Right renal pelvis (tissue), 4 donors: ENCODE measurements at regions not wholly inside any gene's neighbourhood (a gene's known extent, or its start where the extent isn't known, plus 50 kb on each side); places are given as distances from the start of the nearest gene placed in this dataset.

Experiments
- DNase-seq, 4 donors: peaks; one replicate each; pipeline ENCODE4 v3.0.0-alpha.2; 2013; ENCODE audit warnings: low read depth in 4 of 4, low spot score in 3 of 4, missing footprints in 1 of 4

DNA sequence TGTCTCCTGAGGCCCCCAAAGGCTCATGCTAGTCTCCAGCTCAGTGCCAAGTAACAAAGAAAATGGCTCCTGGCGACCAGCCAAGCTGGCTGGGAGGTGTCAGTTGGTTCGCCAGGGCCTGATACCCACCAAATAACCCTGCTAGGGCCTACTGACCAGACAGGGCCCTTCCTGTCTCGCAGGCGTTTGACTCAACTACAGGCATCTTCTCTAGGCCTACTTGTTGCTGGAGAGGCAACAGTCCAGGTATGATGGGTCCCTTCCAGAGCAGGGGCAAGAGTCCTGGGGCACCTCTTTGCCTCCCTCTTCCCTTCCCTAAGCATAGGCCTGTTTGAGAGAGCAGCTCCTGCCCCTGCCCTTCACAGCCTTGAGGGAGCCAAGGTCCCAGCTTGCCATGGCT, 147.9 kb upstream of the VANGL1 start:
- DNase-seq = no peak

DNA sequence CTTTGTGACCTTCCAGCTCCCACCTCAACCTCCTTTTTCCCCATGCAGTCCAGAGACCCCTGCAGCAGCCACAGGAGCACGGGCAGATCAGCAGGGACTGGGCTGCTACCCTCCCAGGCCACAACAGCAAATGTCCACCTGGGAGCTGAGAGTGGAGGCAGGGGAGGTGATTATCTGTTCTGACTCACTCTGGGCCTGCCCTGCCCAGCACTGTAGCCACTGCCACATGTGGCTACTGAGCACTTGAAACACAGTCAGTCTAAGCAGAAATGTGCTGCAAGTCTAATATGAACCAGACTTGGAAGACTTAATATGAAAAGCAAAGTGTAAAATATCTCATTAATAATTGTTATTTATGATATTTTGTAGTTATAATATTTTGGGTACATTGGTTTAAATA, 148.9 kb upstream of the VANGL1 start:
- no peak for DNase-seq

DNA sequence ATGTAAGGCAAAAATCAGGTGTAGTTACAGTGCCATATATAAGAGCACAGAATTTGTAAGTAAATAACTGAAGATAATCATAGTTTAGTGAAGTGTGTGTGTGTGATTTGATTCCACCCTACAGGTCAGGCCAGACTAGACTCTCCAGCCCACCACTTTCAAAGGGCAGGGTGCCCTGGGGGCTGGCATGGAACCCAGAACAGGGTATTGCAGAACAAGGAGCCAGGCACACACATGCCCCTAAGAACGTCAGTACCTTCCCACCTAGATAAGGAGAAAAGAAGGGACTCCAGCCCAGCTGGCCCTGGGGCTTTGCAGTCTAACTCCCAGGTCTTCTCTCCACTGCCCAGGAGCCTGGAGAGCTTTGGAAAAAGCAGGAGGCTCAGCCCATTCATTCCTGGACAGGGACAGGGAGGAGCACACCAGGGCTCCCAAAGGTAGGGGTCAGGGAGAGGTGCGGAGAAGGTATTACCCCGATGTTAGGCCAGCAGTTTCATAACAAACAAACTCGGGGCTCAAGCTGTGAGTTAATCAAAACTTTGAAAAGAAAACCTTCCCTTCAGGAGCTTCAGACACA, 149.7 kb upstream of the VANGL1 start:
- no peak for DNase-seq

DNA sequence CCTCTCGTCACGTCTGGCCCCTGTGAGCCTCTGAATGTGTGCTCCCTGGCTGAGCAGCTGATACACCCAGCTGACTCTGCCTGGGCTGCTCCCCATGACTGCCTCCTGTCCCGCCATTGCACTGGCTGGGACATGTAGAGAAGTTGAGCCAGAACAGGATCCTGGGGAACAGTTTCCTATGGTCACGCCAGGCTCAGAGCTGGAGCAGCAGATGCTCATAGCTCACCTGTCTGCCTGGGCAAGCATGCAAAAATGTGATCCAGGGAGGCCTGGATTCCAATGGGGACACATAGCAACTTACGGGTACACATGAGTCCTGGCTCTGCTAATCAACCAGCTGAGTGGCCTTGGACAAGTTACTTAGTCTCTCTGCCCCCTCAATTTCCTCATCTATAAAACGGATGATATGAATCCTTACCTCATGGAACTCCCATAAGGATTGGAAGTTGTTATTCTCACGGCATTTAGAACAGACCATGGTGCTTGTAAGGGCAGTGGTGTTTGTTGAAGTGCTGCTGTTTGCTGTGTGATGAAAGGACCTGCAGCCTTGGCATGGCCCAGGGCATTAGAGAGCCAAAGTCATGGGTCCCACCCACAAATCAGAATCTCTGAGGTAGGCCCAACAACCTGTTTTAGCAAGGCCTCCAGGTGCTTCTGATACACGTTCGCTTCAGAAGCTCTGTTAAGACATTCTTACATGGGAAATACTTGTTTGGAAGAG, 150.3 kb upstream of the VANGL1 start:
- DNase-seq = no peak

DNA sequence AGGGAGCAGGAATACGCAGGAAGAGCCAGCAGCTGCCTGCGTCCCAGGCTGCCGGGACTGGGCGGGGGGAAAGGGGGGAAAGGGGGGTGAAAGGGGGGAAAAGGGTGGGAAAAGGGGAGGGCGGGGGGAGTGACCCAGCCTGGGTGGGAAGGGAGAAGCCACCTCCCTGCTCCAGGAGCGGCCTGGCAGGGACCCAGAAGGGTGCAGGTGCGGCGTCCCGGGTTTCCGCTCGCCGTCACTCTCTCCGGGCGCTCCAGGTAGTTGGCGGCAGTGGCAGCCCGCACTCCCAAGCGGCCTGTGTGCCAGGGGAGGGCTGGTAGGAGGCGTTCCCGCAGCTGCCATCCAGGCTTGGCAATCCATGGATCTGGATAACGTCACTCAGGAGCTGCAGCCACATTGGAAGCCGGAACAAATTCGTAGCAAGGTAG, 141.0 kb upstream of the NGF start:
- no peak for DNase-seq

DNA sequence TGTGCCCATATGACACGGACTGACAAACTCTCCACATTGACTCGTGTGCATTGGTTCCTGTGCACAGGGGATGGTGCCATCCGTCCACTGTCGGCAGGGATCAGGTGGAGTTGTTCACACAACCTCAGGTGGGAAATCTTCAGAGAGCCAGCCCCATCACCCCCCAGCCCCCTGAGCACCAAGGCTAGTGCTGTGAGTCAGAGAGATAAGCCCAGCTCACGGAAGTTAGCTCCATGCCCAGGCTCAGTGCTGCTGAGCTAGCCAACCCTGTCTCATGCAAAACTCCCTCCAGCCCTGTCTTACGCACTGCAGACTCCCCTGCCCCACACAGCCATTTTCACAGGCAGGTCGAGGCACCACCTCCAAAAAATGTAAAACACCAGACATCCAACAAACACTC, 139.0 kb upstream of the NGF start:
- DNase-seq = no peak

DNA sequence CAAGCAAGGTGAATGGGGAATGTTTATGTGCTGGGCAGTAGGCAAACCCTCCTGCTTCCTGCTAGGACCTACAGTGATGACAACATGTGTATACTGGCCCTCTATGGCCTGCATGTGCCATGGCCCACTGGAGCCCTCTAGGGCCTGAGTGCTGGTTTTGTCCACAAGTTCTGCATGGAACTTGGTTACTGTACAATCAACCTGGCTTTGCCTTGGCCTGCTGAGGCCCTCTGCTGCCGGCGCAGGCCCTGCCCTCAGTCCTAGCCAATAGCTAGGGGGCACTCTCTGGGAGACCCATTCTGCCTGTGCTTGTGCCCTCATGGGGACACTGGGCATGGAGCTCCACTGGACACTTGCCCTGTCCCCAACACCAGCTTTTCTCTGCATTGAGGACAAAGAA, 138.6 kb upstream of the NGF start:
- no peak for DNase-seq

DNA sequence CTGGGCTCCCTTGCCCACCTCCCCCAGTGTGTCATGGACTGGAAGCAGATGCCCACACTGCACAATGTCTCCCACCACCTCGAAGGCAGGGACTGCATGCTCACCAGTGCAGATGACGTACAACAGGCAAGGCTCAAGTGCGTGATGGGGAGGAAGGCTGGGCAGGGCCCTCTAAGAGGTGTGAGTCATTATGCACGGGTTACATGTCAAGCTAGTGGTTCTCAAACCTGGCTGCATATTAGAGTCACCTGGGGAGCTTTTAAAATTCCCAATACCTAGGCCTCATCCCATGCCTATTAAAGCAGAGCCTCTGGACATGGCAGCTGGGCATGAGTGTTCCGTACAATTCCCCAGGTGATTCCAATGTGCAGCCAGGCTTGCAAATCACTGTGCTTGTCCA, 137.9 kb upstream of the NGF start:
- DNase-seq = no peak

DNA sequence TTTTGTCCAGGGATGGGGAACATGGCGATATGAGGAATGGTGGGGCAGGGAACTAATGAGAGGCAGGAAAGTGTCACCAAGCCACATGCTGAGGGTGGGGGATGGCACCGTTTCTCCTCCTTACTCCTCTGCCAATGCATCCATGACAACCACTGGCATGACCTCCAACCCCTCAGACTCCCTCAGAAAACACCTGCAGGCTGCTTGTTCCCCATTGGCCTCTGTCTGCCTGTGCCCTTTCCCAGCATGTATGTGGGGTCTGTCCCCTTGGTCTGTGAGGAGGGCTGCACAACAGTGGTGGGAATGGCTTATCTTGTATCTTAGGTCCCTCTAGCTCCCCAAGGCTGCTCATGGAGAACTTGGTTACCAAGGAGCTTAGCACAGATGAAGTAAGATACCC, 137.2 kb upstream of the NGF start:
- no peak for DNase-seq

DNA sequence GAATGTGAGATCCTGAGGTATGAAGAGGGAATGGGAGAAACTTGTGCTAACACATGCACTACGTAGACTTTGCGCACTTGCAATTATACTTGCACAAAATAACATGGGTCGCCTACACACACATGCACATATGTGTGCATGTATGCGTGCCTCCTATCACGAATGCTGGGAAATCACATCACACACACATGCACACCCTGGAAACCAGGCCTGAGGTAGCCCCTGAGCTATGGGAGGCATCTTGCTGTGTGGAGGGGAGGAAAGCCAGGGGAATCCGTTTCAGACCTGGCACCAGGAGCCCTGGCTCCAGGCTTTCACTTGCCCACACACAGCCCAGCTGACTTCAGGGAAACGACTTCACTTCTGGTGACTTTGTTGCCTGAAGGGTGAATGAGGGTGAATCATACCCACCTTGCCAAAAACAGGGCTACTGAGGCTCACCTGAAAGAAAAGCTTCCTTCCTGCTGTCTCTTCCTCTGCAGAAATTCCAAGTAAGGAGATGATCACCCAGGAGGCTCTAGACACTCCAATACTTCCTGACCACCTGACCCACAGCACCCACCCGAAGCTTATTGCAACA, 136.0 kb upstream of the NGF start:
- DNase-seq = no peak

DNA sequence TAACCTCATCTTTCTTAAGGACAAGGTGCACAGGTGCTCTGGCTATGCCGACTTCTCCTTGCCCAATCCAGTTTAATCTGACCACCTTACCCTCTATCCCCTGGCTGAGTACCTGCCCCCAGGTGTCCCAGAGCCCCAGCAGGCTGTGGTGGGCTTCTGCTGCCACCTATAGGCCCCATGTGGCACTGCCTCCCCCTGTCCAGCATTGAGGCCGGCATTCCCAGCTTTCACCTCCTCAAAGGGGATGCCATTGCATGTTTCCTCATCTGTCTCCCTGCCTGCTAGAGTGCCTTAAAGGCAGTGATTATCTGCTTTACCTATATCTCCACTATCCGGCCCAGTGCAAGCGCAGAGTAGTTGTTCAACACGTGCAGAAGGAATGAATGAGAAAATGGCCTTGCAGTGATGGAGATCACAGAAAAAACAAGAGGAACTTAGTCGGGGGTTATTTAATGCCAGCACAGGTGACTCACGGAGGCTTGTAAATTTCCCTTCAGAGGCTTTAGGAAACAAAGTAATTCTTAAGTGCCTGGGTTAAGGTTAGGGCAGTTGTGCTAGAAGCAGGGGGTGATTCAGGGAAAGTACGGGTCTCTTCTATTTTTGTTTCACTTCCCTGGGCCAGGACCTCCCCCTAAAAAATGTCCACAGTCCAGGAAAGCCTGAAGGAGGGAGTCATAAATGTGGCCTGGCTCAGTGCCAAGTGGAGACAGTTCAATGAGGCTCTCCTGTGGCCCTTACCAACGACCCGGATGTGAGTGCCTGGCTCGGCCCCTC, 131.8 kb upstream of the NGF start:
- no peak for DNase-seq

DNA sequence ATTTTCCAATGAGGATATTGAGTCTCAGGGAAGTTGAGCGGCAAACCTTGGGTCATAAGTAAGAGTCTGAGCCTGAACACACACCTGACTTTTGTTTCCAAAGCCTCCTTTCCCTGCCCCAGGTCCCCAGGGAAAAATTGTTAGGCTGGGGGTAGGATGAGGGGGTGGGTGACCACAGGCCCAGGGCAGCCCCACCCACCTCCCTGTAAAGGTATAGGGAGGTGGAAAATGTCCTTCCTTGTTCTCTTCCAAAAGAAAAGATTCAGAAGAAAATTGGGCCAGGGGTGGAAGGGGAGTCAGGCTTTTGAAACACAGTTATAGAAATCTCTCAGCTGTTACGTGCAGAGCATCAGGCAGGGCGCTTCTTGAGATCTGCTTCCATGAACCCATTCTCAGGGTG, 129.7 kb upstream of the NGF start:
- DNase-seq = no peak

DNA sequence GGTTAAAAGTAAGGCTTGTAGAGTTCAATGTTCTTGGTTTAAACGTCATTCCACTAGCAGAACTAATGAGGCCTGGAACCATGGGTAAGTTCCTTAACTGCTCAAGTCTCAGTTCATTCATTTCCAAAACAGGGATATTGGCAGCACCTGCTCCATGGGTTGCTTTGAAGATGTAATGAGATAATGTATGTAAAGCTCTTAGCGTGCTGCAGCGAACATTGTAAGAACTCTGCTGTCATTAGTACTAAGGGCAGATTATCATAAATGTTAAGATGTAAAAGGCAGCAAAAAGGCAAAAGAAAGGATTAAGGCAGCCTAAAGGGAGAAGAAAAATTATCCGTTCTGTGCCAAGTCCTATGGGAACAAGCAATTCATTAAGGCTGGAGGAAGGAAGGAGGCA, 129.1 kb upstream of the NGF start:
- DNase-seq = no peak

DNA sequence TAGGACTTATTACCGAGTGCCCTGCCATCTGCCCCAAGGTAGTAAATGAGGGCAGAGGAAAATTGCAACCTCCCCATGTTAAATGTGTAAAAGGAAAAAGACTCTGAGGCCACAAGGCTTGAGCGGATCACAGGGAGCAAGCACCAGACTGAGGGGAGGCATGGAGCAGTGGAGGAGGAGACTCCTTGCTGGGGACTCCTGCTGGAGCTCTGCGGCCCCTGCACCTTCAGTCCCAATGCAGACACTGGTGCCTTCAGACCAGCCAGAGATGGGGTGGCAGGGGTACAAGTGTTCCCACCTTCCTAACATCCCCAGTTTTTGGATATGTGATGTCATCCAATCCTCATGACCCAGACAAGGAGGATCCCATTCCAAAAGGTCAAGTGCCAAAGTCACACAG, 128.4 kb upstream of the NGF start:
- DNase-seq = no peak

DNA sequence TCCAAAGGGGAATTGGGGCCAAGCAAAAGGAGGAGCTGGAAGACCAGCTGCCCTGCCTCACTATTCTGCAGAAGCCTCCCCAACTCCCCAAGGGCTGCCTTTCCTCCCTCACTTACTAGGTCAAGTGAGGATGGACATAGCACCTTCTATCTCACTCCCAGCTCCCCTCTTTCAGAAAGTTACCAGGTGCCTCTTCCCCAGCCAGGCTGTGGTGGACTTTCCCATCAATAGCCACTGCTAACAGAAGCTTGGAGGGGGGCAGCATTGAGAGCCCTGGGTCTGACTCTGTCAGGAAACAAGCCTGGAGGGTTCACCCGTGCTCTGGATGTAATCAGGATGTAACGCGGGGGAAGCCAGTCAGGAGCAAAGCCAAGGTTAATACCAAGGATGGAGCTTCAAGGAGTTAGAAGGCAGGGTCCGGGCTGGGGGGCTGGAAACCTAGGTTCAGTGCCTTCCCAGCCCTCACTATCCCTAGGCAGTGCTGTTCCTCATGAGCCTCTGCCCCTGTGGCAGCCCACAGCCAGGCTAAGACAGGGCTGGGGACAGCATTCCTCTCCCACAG, 127.8 kb upstream of the NGF start:
- DNase-seq = no peak

DNA sequence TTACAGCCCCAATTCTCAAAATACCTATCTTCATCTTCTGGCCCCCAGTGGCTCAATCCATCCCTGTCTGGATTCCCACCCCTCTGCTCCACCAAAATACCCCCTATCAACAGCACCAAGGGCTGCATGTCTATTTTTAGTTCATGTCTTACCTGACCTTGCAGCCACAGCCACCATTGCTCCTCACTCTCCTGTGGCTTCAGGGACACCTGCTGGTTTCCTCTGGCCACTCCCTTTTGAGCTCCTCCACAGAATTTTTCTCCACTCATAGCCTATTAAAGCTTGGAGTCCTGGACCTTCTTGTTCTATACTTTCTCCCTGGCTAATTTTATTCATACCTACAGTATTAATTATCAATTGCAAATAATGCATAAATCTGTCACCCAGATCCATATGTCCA, 125.3 kb upstream of the NGF start:
- DNase-seq = no peak

DNA sequence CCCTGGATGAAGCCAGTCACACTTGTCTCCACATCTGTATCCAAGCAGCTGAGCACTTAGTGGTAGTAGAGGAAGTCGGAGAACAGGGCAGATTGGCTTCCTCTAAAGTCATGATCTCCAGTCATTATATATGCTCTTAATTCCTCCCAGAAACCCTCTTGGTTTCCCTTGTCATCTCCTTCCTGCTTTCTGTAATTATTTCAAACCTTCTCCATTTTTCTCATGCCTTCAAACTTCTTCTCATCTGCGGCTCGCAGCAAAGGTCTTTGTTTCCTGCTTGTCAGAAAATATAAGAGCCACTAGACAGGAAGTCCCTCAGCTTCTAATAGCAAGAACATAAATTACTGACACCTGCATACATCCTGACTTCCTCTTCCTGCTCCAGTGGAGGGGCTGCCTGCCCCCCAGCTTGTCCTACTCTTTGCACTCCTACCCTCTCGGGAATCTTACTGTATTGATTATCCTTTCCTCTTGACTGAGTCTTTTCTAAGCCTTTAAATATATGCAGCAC, 124.6 kb upstream of the NGF start:
- no peak for DNase-seq

DNA sequence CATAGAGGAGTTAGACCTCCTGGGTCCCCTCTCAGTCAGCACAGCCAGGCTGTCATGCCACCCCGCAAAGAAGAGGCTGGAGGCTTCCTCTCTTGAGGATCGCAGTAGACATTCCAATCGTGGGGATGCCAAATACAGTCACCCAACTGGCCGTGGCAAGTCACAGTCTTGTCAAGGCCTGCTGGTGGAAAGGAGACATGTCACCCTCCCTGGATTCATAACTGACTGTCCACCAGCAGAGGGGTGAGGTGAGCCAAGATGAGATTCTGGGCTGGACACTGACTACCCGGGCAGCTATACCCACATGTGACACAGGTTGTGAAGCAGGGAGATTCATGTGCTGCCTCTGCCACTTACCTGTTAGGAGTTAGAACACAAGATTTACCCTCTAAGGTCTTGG, 123.5 kb upstream of the NGF start:
- no peak for DNase-seq

DNA sequence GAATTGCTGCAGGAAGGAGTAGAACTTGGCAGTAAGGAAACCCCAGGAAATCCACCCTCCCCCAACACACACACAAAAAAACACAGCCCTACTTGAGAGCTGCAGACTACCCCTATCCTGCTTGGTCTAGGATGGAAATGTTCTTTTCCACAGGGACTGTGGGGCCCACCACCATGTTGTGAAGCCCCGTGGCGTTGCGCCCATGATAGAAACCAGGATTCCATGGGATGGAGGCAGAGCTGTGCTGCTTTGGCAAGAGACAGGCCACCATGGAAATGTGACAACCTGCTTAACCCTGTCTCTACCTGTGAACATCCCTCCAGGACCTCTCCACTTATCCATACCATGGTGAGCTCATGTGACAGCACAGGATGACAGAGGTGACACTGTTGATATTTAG, 121.1 kb upstream of the NGF start:
- no peak for DNase-seq

DNA sequence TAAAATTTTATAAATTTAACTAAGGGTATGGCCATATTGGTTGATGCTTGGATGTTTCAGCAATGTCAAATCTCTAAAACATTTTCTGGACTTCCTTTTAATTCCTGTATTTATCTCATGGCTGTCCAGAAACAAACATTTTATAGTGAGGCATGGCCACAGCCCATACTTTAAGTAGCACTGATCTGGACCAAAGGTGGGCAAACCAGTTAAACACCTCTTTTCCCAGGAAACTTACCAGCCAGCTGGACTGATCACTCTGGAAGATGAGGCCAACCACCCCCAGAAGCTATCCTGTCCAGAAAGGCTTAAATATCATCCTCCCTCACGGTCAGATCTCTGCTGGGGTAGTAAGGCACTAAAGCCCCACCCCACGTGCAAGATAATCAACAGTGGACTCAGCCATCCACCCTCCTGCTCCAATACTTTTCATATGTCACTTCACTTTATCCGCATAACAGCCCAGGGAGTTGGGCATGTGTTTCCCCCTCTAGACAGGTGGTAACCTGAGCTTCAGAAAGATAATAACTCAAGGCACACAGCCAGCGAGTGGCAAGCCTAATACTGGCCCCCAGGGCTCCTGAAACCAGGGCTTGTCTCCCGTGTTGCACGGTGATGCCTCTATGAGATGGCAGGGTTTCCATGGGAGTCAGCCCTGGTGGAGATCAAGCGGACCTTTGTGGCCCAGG, 120.5 kb upstream of the NGF start:
- no peak for DNase-seq

DNA sequence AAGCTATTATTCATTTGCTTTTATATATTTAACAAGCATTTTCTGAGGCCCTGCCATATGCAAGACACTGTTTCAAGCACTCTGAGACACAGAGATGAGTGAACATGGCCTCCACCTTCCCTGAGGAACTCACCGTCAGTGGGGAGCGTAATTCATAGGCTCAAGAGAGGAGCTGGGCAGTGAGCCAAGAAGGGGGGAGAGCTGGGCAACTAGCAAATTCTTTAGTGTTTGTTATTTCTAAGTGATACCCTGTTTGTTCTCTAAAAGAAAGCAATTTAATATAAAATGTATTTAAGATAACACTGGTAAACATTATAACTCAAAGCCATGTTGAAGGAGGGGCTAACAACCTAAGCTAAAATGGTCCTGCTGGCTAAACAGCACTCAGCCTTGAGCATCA, 119.2 kb upstream of the NGF start:
- no peak for DNase-seq
